GM18868 (cell line): ENCODE measurements at regions not wholly inside any gene's neighbourhood (a gene's known extent, or its start where the extent isn't known, plus 50 kb on each side); places are given as distances from the start of the nearest gene placed in this dataset.

Experiments used
- ATAC-seq: cut with Tn5 transposase; IDR thresholded peaks from one replicate; pipeline ENCODE4 v1.9.1; 2021; ENCODE audit warnings: mild to moderate bottlenecking, moderate library complexity; ENCODE audit not compliant: unreplicated experiment

DNA sequence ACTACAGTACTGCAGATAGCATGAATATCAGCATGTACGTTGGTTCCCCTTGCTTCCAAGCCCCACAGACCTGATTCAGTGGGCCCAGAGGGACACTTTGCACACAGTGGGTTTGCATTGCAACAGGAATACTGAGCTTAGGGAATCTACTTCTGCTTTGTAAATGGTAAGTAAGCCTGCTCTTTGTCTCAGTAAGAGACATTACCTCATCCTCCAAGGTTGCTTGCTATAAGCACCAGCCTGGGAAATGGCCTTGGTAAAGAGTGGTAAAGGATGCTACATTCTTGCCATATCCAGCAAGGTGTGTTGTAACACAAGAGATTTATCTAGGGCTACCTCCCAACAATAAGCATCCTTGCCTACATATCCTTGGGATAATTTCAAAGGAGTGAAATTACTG lies 730.5 kb downstream of the INHBA start:
- ATAC-seq, result no peak

DNA sequence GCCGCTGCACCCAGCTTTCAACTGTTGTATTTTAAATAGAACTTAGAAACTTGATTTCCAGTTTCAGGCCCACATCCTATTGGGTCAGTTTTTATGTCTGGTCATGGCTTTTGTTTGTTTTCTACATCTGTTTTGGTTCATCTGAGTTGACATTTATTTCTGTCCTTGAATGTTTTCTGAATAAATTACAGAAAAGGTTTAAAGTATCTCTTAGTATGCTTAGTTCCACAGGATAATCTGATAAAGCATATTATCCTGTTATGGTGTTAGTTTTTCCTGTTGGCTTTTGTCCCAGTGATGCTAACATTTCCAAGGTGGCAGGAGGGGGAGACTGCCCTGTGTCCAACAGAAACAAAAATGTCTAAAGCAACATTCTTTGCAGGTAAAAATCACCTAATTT lies 733.2 kb downstream of the INHBA start:
- no peak for ATAC-seq

DNA sequence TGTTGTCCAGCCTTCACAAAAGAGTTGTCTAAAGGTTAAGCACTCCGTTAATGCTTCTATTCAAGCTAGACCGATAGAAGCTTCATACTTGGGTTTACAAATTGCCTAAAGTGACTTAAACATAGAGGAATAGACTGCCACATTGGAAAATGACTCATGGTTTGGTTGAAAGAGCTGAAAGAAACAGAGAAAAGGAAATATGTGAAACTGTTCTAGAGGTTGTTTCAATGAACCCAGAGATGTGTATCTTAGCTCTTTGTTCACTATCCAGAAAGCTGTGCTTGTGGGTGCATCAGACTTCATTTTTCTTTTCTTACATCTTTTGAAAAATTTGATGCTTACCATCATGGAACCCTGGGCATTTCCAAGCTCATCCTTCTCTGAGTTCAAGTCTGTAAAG lies 736.2 kb downstream of the INHBA start:
- no peak for ATAC-seq

DNA sequence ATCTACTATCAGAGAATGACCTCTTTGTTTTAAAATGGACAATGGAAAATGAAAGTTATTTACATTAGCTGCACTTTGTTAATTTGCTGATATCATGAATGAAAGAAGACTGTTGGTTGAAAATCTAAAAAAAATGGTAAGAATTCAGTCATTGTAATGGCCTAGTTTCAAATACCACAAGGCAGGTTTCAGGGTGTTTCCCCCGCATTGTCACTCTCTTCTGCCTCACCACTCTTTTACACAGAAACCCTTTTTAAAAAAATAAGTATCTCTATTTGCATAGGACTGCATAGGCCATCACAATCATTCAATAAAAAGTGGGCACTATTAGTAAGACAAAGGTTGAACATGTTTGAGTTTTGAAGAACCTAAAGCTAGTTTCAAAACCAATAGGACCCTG lies 737.1 kb downstream of the INHBA start:
- ATAC-seq, result peak; percentile 67

DNA sequence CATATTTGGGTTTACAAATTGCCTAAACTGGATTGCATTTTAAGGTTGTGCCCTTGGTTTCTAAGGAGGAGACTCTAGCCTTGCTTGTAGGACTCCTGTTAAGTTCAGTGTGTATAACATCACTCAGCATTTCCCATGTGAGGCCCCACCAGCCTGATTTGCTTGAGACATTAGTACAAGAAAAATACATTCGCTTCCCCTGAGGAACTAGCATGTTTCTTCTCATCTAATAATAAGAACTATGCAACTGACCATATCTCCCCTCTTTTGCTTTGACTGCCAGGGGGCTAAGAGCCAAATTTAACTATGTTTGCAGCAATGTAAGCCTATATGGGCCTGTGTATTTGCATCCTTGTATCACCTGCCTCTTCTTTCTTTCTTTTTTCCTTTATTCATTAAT lies 737.9 kb downstream of the INHBA start:
- no peak for ATAC-seq

DNA sequence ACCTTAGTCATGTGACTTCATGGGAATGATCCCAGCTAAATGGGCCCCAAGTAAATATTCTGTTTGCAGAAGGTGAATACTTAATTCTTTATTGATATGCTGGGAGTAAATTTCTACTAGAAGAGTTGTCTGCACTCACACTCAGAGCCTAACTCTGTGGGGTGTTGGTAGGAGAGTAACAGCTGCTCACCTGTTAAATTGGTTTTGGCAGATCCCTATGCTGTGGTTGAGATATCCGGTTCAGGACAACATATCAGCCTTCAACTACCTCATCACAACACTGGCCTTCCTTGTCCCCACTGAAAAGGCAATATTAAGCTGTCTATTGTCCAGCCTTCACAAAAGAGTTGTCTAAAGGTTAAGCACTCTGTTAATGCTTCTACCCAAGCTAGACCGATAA lies 738.3 kb downstream of the INHBA start:
- ATAC-seq, result no peak

DNA sequence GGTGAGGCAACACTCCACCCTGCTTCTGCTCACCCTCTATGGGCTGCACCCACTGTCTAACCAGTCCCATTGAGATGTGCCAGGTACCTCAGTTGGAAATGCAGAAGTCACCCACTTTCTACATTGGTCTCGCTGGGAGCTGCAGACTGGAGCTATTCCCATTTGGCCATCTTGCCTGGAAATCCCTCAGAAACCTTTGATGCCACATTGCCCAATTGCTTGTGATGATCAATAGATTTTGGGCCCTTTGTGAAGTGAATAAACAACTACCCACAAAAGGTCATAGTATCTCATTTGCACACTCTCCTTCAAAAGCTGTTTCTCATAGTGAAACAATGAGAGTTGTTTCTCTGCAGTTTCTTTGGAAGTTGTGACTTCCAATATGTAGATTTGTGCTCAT lies 742.9 kb downstream of the INHBA start:
- ATAC-seq, result no peak

DNA sequence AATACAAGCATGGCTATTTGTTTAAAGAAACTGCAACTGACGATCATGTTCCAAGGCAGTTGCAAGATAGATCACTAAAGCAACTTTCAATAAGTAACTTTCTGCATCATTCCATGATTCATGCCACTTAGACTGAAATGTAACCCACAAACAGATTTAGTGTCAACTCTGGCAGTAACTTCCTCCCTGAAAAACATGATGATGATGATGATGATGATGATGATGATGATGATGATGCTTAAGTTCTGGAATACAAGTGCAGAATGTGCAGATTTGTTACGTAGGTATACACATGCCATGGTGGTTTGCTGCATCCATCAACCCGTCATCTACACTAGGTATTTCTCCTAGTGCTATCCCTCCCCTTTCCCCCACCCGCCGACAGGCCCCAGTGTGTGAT lies 754.7 kb downstream of the INHBA start:
- no peak for ATAC-seq

DNA sequence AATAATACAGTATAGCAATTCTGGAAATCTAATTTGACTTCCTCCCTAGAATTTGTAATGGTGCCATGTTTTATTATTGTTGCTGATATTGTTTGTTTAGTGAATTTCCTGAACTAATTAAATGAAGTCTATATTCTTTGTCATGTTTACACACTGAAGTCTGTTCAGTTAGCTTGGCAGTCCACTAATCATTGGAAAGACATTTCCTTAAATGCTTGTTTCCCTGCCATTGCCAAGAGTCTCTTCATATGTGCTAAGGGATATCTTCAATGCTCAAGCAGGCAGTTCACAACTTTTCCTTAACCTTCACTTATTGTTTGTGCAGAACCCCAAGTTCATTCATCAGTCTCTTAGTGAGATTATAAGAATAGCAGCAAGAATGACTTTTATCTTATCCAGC lies 755.3 kb downstream of the INHBA start:
- no peak for ATAC-seq

DNA sequence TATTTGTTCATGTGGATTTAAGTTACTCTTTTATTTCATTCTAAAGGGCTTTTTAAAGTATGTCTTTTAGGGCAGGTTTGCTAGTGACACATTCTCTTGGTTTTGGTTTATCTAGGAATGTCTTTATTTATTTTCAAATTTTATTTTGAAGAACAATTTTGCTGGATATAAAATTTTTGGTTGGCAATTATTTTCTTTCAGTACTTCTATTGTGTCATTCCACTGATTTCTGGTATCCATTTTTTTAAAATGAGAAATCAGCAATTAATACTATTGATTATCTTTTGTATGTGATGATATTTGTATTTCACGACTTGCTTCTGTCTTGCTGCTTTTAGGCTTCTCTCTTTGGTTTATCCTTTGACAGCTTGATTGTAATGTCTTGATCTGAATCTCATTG lies 756.3 kb downstream of the INHBA start:
- ATAC-seq, result no peak

DNA sequence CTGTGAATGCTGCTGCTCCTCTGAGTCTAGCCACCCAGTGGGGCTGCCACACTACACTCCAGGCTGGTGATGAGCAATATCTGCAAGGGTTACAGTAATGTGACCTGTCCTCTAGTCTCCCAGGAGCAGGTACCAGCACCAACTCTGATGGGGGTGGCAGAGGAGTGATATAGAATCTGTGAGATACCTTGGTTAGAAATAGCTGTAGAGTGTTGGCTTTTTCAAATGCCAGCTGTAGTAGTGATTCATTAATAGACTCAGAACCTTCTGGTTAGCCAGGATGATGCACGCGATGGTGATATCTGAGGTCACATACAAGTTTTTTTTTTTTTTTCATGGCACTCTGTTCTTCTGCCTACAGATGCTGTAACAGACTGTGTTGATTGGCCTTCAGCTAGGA lies 757.1 kb downstream of the INHBA start:
- ATAC-seq, result no peak

DNA sequence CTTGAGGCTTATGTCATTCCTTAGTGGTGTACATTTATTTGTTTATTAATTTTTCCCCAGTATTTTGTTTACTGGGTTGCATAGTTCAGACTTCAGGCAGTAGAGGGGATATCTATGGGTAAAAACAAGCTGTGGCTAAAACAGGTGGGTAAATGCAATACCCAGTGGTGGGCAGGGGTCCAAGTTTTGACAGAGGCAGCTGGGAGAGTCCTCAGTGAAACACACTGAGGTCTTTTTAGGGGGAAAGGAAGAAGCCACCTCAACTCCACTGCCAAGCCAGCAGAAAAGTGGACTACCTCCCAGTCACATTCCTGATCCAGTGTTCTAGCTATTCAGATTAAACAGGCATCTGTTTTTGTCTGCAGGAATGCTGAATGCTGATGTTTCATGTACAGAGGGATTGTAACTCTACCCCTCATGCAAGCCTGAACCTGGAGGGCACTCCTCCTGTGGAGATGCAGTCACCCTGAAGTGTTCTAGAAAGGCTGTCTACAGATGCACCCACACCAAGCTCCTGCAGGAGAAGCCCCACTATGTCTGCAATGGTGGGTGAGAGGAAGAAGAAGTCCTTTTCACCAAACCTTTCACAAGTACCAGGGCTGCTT lies 757.8 kb downstream of the INHBA start:
- ATAC-seq, result no peak

DNA sequence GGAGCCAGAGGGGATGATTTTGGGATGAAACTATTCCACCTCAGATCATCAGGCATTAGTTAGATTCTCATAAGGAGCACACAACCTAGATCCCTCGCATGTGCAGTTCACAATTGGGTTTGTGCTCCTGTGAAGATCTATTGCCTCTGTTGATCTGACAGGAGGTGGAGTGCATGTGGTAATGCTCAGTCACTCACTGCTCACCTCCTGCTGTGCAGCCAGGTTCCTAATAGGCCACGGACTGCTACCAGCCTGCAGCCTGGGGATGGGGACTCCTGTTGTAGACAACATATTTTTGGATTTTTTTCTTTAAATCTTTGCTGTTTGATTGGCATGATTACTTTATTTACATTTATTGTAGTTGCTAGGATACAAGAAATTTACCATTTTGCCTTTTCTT lies 765.0 kb downstream of the INHBA start:
- no peak for ATAC-seq

DNA sequence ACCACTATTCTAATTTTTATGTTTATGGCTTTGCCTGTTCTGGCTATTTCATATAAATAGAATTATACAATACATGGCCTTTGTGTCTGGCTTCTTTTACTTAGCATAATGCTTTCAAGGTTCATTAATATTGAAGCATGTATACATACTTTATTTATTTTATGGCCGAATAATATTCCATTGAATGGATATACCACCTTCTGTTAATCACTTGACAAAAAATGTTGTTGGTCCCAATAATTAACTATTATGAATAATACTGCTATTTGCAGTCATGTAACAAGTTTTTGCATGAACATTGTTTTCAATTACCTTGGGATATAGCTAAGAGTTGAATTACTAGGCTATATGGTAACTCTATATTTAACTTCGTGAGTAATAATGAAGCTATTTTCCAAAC lies 767.5 kb downstream of the INHBA start:
- ATAC-seq, result no peak

DNA sequence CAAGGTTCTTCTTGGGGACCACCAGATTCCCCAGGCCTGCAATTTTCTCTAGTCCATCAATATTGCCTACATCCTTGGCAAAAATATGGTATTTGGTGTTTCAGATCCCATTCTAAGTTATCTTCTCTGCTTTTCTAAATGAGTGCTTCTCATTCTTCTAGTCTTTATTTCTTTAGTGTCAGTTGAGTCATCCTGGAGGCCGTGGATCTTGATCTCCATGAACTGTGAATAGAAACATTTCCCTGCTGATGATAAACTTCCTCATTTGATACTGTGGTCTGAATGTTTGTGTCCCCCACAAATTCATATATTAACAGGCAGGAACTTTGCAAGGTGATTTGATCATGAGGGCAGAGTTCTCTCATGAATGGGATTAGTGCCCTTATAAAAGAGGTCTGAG lies 779.3 kb downstream of the INHBA start:
- no peak for ATAC-seq

DNA sequence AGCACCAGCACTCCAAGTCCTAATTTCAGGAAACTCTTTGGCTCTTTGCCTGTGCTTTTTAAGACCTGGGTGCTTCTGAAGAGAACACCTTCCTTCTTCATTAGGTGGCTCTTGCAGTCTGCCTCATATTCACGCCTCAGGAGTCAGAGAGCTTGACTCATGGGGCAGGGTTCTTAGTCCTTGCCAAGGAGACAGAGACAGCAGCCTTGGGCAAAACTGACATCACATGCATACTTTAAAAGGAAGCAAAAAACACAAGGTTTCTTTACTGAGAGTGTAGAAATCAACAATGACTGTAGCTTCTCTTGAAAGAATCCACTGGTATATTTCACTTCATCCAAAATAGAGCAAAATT lies 780.6 kb downstream of the INHBA start:
- no peak for ATAC-seq

DNA sequence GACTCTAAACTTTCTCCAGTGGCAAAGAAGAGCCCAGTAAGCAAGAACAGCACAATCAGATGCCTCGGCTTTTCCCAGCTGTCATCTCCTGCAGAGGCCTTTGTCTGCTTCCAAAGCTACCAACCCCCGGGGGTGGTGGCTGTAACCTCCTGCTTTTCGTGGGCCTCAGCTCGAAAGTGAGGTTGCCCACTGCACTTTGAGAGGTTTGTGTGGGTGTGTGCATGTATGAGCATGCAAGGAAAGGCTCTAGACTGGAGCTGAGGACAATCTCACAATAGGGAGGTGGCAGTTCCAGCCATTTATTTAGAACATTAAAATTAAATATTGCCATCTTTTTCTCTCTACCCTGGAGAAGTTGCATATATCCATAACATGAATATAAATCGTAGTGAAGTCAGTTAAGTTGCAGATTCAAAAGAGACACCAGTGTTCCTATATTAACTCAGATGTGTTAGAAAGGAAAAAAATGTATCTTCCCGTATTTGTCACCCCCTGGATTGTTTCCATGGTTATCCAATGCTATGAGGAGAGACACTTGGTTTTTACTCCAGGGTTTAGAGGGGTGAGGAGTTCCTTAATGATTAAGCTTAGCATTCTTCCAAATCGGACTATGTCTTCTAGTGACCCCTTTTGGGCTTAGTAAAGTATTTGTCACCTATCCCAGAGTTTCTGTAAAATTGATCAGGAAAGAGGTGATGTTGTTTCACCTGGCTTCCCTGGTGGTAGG lies 781.1 kb downstream of the INHBA start:
- no peak for ATAC-seq

DNA sequence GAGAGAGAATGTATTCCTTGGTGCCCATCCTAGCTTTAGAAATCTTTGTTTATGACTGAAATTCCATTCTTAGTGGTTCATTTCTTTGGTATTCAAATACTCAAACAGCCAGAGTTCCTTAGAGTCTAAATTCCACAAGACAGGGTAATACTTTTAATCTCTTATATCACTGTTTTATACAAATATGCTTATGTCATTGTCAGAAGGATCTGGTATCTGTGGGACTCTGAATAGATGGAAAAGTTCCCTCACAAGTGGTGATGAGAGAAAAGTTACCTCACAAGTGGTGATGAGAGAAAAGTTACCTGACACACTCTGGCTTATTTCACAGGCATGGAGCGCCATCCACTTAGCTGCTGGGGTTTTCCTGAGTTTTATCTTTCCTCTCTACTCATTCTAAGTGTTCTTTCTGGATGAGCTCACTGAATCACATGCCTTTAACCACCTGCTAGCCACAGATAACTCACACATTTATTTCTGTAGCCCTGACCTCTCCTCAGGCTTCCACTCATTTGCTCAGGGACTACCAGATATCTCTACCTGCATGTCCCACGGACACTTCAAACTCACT lies 784.0 kb downstream of the SUGCT start:
- peak; percentile 43 for ATAC-seq

DNA sequence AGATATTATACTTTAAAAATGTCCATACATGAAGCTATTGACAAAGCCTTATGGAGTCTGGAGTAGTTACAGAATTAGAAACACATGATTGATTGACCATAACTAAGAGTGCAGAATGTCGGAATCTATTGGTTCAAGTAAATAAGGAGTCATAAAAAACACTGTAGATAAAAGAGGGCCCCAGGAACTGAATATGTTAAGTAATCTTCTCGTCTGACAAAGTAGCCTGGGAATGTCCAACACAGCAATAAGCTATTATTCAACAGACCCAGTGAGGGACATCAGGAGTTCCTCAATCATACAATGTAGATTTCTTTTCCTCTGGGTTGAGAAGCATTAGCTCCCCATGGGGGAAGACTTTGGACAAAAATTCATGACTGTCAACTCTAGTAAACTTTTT lies 782.0 kb downstream of the SUGCT start:
- ATAC-seq, result no peak

DNA sequence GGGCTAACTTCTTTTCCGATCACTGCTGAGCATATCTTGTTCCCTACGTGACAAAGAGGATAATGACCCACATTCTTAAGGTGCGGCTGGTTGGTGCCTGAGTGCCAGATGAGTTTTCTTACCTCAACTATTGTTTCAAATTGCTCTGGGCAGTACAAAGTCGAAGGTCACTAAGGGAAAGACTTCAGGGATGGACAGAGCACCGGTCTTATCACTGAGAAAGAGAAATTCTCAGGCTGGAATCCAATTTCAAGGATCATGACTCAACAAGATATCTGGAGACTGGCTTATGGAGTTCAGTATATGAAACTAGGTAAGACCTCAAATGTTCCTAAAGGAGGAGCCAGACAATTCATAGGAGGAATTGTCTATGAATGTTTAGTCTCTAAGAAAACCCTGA lies 780.3 kb downstream of the SUGCT start:
- no peak for ATAC-seq
